CD4-positive, alpha-beta T cell (primary cell): ENCODE measurements at regions not wholly inside any gene's neighbourhood (a gene's known extent, or its start where the extent isn't known, plus 50 kb on each side); places are given as distances from the start of the nearest gene placed in this dataset.

Experiments
- ATAC-seq: fragments of 200-7000 bp; cut with Tn5 transposase; one replicate; pipeline ENCODE4 v1.10.0; 2022; ENCODE audit warnings: mild to moderate bottlenecking; ENCODE audit not compliant: poor library complexity
- CTCF ChIA-PET: fragments of 350-600 bp; sonication (Branson Sonifier 250); formaldehyde crosslinking; loops from one replicate; lab custom pipeline; 2021; ENCODE audit warnings: antibody characterized with exemption, inconsistent platforms; lab: Charles Lee
- POLR2A ChIA-PET: fragments of 350-600 bp; sonication (Branson Sonifier 250); formaldehyde crosslinking; loops from one replicate; lab custom pipeline; 2021; ENCODE audit warnings: antibody characterized with exemption, inconsistent platforms; lab: Charles Lee
- DNase-seq, 14 experiments: peaks; one replicate each; pipeline ENCODE4 v3.0.0-alpha.2; 2013 to 2020; ENCODE audit warnings: mixed read lengths in 2 of 14
- H3K27ac ChIP-seq, 2 donors: one replicate each; pipeline versions ENCODE4 v1.5.1 to v1.7.0; 2013; ENCODE audit warnings: low read length in 2 of 2, low read depth in 1 of 2, mild to moderate bottlenecking in 1 of 2
- H3K27me3 ChIP-seq, 2 experiments: 1 replicate in 1 of 2; 2 replicates in 1 of 2; pipeline versions ENCODE4 v1.6.1 to v1.7.0; 2013; ENCODE audit warnings: low read length in 2 of 2, control low read depth in 1 of 2, mild to moderate bottlenecking in 1 of 2, moderate library complexity in 1 of 2; ENCODE audit not compliant: insufficient read depth in 2 of 2, control insufficient read depth in 1 of 2
- H3K36me3 ChIP-seq: one replicate; pipeline ENCODE4 v1.6.1; 2013; ENCODE audit warnings: low read length, control low read depth; ENCODE audit not compliant: insufficient read depth
- H3K4me1 ChIP-seq: one replicate; pipeline ENCODE4 v1.6.1; 2013; ENCODE audit warnings: low read length, control low read depth; ENCODE audit not compliant: insufficient read depth
- H3K4me3 ChIP-seq: one replicate; pipeline ENCODE4 v1.5.1; 2013; ENCODE audit warnings: mild to moderate bottlenecking, low read length, moderate library complexity
- H3K9me3 ChIP-seq, 2 experiments: 1 replicate in 1 of 2; 2 replicates in 1 of 2; pipeline versions ENCODE4 v1.6.1 to v1.7.0; 2013; ENCODE audit warnings: low read length in 2 of 2, mild to moderate bottlenecking in 2 of 2, control low read depth in 1 of 2, moderate library complexity in 1 of 2; ENCODE audit not compliant: control insufficient read depth in 1 of 2, insufficient read depth in 1 of 2
- H3K27ac Mint-ChIP-seq: one replicate; pipeline ENCODE4 v1.8.0; 2020; ENCODE audit warnings: mixed read lengths
- H3K27me3 Mint-ChIP-seq: one replicate; pipeline ENCODE4 v1.8.0; 2021; ENCODE audit warnings: mixed read lengths
- H3K36me3 Mint-ChIP-seq: one replicate; pipeline ENCODE4 v1.8.0; 2021; ENCODE audit warnings: low read depth, mixed read lengths
- H3K4me1 Mint-ChIP-seq: one replicate; pipeline ENCODE4 v1.8.0; 2021; ENCODE audit warnings: low read depth, mixed read lengths
- H3K4me3 Mint-ChIP-seq: one replicate; pipeline ENCODE4 v1.8.0; 2020; ENCODE audit warnings: mild to moderate bottlenecking, mixed read lengths
- H3K9me3 Mint-ChIP-seq: one replicate; pipeline ENCODE4 v1.8.0; 2020; ENCODE audit warnings: mixed read lengths
- intact Hi-C, 2 experiments: fragments of 100-400 bp; cut with DNase I in 1 of 2; cut with micrococcal nuclease in 1 of 2; formaldehyde crosslinking; loops; one replicate each; pipeline versions ENCODE4 v1.15.1 to v1.9.0; 2023 to 2025; cut with DNase I, micrococcal nuclease
- TF ChIP-seq, protein P1 (sequence below): fragments of 200-600 bp; IDR thresholded peaks from one replicate; pipeline ENCODE4 v1.8.0; 2022; ENCODE audit warnings: antibody characterized with exemption, mild to moderate bottlenecking

DNA sequence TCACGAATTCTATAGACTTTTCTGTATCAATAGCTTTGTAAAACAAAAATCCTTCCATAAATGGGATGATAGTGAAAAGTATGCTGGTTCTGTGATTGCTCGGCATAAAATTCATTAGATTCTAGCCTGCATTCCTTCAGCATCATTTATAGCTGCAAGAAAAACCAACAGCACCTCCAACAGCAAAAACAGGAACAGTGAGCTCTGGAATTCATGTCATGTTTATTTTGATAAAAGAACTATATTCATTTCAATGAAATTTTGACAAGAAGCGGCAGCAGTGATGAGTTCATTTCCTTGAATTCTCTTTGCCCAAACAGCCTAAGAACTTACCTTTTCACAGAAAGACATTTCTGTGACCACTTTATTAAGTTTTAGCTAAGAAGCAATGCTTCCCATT, 515.2 kb upstream of the CCDC54 start:
- ChIA-PET CTCF (no interaction called here), POLR2A (no interaction called here)
- Mint-ChIP-seq H3K9me3 (no peaks in the 10 kb centered on the region), H3K36me3 (no peaks in the 10 kb centered on the region), H3K27ac (no peak overlapping the region), H3K4me3 (no peak overlapping the region), H3K27me3 (no peaks in the 10 kb centered on the region), H3K4me1 (no peaks in the 10 kb centered on the region)
- intact Hi-C loops: no loop called here
- no peak overlapping the region for H3K4me3 ChIP-seq
- no peak for ATAC-seq
- no peak for DNase-seq
- H3K36me3 ChIP-seq: no peaks in the 10 kb centered on the region
- TF ChIP-seq, protein P1, sequence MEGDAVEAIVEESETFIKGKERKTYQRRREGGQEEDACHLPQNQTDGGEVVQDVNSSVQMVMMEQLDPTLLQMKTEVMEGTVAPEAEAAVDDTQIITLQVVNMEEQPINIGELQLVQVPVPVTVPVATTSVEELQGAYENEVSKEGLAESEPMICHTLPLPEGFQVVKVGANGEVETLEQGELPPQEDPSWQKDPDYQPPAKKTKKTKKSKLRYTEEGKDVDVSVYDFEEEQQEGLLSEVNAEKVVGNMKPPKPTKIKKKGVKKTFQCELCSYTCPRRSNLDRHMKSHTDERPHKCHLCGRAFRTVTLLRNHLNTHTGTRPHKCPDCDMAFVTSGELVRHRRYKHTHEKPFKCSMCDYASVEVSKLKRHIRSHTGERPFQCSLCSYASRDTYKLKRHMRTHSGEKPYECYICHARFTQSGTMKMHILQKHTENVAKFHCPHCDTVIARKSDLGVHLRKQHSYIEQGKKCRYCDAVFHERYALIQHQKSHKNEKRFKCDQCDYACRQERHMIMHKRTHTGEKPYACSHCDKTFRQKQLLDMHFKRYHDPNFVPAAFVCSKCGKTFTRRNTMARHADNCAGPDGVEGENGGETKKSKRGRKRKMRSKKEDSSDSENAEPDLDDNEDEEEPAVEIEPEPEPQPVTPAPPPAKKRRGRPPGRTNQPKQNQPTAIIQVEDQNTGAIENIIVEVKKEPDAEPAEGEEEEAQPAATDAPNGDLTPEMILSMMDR: no peak
- no peaks in the 10 kb centered on the region for H3K4me1 ChIP-seq
- no peaks in the 10 kb centered on the region for H3K9me3 ChIP-seq
- H3K27me3 ChIP-seq: no peaks in the 10 kb centered on the region
- H3K27ac ChIP-seq: no peak overlapping the region

DNA sequence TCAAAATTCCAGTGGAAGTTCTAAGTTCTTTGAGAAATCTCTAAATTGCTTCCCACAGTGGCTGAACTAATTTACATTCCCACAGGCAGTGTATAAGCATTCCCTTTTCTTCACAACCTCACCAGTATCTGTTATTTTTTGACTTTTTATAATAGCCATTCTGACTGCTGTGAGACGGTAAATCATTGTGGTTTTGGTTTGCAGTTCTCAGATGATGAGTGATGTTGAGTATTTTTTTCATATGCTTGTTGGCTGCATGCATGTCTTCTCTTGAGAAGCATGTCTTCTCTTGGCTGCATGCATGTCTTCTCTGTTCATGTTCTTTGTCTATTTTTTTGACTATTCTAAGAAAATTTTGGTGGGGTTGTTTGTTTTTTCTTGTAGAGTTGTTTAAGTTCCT, 499.6 kb upstream of the CCDC54 start:
- Histone ChIP-seq H3K27me3 (no peaks in the 10 kb centered on the region), H3K27ac (no peak overlapping the region), H3K36me3 (no peaks in the 10 kb centered on the region), H3K4me3 (no peak overlapping the region), H3K4me1 (no peaks in the 10 kb centered on the region), H3K9me3 (no peaks in the 10 kb centered on the region)
- Mint-ChIP-seq H3K36me3 (no peaks in the 10 kb centered on the region), H3K27me3 (no peaks in the 10 kb centered on the region), H3K4me1 (no peaks in the 10 kb centered on the region), H3K4me3 (no peak overlapping the region), H3K9me3 (peaks cover 6% of the 10 kb centered on the region), H3K27ac (no peak overlapping the region)
- TF ChIP-seq, protein P1: no peak
- intact Hi-C loops: no loop called here
- ChIA-PET POLR2A (no interaction called here), CTCF (no interaction called here)
- DNase-seq (no peak), ATAC-seq (no peak)

DNA sequence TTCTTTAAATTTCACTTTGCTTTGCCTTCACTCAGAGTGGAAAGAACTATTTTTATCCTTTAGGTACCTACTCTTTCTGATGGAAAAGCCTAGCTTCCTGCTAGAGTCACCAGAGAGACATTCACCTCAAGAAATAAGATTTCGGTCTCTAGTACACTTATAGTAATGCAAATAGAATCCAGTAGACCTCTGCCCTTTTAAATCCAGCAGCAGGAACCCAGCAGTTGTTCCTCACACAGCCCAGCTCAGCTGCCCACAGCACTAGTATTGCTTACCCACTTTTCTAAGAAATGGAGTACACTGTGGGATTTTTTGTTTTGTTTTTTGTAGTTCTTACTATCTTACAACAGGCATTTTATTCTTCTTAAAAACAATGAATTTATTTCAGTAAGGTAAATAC, 497.0 kb upstream of the CCDC54 start:
- ChIA-PET POLR2A (no interaction called here), CTCF (interaction anchor here (0.8 kb wide), 1 partner anchor 10 kb away, joined by 3 read pairs; no protein-coding TSS in a partner anchor)
- Mint-ChIP-seq H3K9me3 (peaks cover 6% of the 10 kb centered on the region), H3K4me3 (no peak overlapping the region), H3K27ac (no peak overlapping the region), H3K4me1 (no peaks in the 10 kb centered on the region), H3K27me3 (no peaks in the 10 kb centered on the region), H3K36me3 (no peaks in the 10 kb centered on the region)
- DNase-seq (no peak), ATAC-seq (no peak)
- H3K9me3 ChIP-seq: peaks cover 0 to 3% of the 10 kb centered on the region in 2 experiments
- H3K27me3 ChIP-seq: no peaks in the 10 kb centered on the region
- intact Hi-C loops: no loop called here
- H3K27ac ChIP-seq: no peak overlapping the region
- no peaks in the 10 kb centered on the region for H3K4me1 ChIP-seq
- no peak overlapping the region for H3K4me3 ChIP-seq
- TF ChIP-seq, protein P1: no peak
- no peaks in the 10 kb centered on the region for H3K36me3 ChIP-seq
